Inflammatory macrophage treated with lipopolysaccharide for 4 hours (primary cell): ENCODE measurements at regions not wholly inside any gene's neighbourhood (a gene's known extent, or its start where the extent isn't known, plus 50 kb on each side); places are given as distances from the start of the nearest gene placed in this dataset.
"Not testable (repeated sequence)": the region's sequence is repeated elsewhere in the genome, so short reads cannot be mapped to it uniquely, and the experiment has no call there.

ENCODE experiments used
- DNase-seq: peaks from one replicate; pipeline ENCODE4 v3.0.0-alpha.2; 2020

- not testable (repeated sequence) for DNase-seq
These were observed 148.2 kb upstream of the CHODL start for GRCh38 chr21:18096413-18096812.

- DNase-seq, result no peak
These were observed 154.8 kb upstream of the CHODL start for GRCh38 chr21:18089786-18090185.

- DNase-seq, result no peak
These were observed 174.2 kb upstream of the CHODL start for GRCh38 chr21:18070392-18070791.

GRCh38 chr21:18069875-18070274 lies 174.8 kb upstream of the CHODL start:
- no peak for DNase-seq

- DNase-seq, result no peak
These were observed 184.2 kb upstream of the CHODL start for GRCh38 chr21:18060402-18060801.

GRCh38 chr21:18058731-18059398 lies 185.8 kb upstream of the CHODL start:
- DNase-seq, result no peak

- no peak for DNase-seq
These were observed 191.5 kb upstream of the CHODL start for GRCh38 chr21:18053151-18053550.

- no peak for DNase-seq
These were observed 195.2 kb upstream of the CHODL start for GRCh38 chr21:18049461-18049860.

- DNase-seq, result peak; percentile 2
These were observed 203.6 kb upstream of the CHODL start for GRCh38 chr21:18041012-18041411.

- DNase-seq, result no peak
These were observed 211.1 kb upstream of the C21orf91 start for GRCh38 chr21:18030248-18030647.

GRCh38 chr21:18026359-18026758 lies 207.2 kb upstream of the C21orf91 start:
- DNase-seq, result no peak

GRCh38 chr21:18023711-18024110 lies 204.6 kb upstream of the C21orf91 start:
- no peak for DNase-seq

GRCh38 chr21:18023157-18023556 lies 204.0 kb upstream of the C21orf91 start:
- DNase-seq, result no peak

- DNase-seq, result no peak
These were observed 188.0 kb upstream of the C21orf91 start for GRCh38 chr21:18007121-18007520.

GRCh38 chr21:18006691-18007090 lies 187.5 kb upstream of the C21orf91 start:
- DNase-seq, result no peak

GRCh38 chr21:18002393-18002792 lies 183.2 kb upstream of the C21orf91 start:
- no peak for DNase-seq

GRCh38 chr21:18000981-18001686 lies 182.0 kb upstream of the C21orf91 start:
- no peak for DNase-seq

GRCh38 chr21:17998599-17998998 lies 179.4 kb upstream of the C21orf91 start:
- not testable (repeated sequence) for DNase-seq

GRCh38 chr21:17989780-17990179 lies 170.6 kb upstream of the C21orf91 start:
- DNase-seq, result no peak

GRCh38 chr21:17988102-17988437 lies 168.9 kb upstream of the C21orf91 start:
- DNase-seq, result no peak

- no peak for DNase-seq
These were observed 168.4 kb upstream of the C21orf91 start for GRCh38 chr21:17987382-17988101.

GRCh38 chr21:17981060-17981740 lies 162.0 kb upstream of the C21orf91 start:
- no peak for DNase-seq

- no peak for DNase-seq
These were observed 160.6 kb upstream of the C21orf91 start for GRCh38 chr21:17979763-17980162.

- DNase-seq, result no peak
These were observed 159.7 kb upstream of the C21orf91 start for GRCh38 chr21:17978895-17979294.
